HG03103 (cell line): ENCODE measurements at regions not wholly inside any gene's neighbourhood (a gene's known extent, or its start where the extent isn't known, plus 50 kb on each side); places are given as distances from the start of the nearest gene placed in this dataset.

Source experiments
- ATAC-seq: cut with Tn5 transposase; IDR thresholded peaks from one replicate; pipeline ENCODE4 v1.9.1; 2021; ENCODE audit warnings: low read depth; ENCODE audit not compliant: unreplicated experiment

GRCh38 chr4:83679692-83680091 is 143.8 kb downstream of the GPAT3 start:
- ATAC-seq = no peak

DNA sequence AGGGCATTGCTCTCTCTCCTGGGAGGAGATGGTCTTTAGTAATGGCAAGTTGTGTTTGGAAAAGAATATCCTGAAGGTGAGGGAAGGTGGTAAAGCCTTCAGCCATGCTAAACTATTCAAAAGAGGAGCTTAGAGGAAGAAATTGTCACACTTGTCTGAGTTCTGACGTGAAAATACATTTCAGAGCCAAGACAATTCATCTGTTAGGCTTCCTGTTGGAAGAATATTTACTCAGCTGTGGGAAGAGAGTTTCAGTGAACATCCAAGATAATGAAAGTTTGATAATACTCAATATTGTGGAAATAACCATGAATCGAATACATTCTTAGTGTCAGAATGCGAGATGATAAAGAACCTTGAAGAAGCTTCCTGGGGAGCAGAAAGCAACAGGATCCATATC is 143.3 kb downstream of the GPAT3 start:
- no peak for ATAC-seq

- ATAC-seq = no peak
Measured at GRCh38 chr4:83677656-83678055, 141.7 kb downstream of the GPAT3 start.

- ATAC-seq = no peak
Measured at GRCh38 chr4:83664741-83665140, 128.8 kb downstream of the GPAT3 start.

DNA sequence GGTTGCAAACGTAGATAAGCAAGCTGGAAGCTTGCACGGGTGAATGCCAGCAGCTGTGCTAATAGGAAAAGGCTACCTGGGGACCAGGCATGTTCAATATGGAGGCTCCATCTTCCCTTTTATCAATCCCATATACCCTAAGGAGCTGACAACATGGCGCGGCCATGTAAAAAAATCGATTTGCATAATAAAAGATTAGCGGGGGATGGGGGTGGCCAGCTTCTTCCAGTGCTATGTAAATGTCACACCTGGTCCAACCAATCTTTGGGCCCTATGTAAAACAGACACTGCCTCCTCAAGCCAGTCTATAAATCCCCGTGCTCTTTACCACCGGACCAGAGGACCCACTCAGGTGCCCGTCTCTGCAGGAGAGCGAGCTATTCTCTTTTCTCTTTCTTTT is 128.2 kb downstream of the GPAT3 start:
- ATAC-seq = no peak

DNA sequence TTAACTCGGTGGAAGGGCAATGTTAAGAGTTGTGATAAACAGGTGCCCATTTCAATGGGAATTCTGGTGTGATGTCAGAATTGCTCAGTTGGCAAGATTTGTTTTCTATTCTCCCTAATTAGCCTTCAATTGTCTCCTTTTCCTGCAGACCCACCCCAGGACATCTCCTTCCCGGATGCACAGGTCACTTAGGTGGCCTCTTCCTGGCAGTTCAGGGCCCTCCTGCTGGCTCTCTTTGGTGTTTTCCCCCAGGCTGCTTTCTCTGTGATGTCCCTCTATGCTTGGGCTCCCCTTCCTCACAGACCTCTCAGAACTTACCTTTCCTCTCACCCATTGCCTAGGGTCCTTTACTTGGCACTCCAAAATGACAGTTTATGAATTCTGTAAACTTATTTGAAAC is 126.3 kb downstream of the GPAT3 start:
- no peak for ATAC-seq

- no peak for ATAC-seq
Measured at GRCh38 chr4:83661359-83661758, 125.5 kb downstream of the GPAT3 start.

DNA sequence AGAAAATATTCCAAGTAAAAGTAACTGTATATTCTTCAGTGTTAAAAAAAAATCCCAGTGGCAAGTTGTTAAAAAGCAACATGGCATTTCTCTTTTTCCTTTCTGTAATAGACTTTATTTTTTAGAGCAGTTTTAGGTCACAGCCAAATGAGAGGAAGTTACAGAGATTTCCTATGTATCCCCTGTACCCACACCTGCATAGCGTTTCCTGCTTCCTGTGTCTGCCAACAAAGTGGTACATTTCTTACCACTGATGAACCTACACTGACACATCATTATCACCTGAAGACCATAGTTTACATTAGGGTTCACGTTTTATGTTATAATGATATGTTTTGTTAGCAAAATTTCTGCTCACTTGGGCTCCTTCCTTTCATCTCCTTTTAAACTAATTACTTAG is 124.7 kb downstream of the GPAT3 start:
- no peak for ATAC-seq

GRCh38 chr4:83658806-83659205 is 122.9 kb downstream of the GPAT3 start:
- no peak for ATAC-seq

DNA sequence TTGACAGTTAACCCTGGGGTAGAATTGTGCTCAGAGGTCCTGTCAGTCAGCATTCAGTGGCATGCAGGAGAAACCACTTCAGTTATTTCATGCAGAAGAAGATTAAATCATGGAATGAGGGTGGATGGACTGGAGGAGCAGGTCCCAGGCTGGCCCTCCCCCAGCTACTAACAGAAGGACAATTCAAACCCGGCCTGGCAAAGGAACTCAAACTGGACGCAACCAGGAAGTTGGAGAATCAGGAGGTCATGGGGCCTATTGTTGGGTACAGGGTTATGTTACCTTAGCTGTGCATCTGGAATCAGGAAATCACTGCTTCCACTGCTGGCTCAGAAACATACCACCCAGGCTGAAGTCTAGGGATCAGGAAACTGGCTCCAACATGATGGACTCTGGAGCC is 121.4 kb downstream of the GPAT3 start:
- no peak for ATAC-seq
